ENCODE measurements at regions not wholly inside any gene's neighbourhood (a gene's known extent, or its start where the extent isn't known, plus 50 kb on each side); places are given as distances from the start of the nearest gene placed in this dataset.

DNA sequence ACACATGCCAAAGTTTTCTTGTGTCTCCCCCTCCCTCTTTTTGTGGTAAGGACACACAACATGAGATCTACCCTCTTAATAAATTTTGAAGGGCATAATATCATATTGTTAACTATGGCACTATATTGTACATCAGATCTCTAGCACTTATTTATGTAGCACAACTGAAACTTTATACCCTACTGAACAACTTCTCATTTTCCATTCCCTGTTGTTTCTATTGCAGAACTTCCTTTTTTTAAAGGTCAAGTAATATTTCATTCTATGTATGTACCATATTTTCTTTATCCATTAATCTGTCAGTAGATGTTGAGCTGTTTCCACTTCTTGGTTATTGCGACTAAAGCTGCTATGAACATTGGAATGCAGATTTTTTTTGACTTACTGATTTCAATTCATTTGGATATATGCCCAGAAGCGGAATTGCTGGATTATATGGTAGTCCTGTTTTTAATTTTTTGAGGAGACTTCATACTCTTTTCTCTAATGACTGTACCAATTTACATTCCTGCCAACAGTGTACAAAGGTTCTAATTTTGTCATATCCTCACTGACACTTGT, 305.3 kb downstream of the PRR16 start:
- intact Hi-C loops (cut with DNase I): no loop called here
- TF ChIP-seq POLR2A (IDR thresholded peaks at IDR 0.05): no peak
- TF ChIP-seq, protein P1, sequence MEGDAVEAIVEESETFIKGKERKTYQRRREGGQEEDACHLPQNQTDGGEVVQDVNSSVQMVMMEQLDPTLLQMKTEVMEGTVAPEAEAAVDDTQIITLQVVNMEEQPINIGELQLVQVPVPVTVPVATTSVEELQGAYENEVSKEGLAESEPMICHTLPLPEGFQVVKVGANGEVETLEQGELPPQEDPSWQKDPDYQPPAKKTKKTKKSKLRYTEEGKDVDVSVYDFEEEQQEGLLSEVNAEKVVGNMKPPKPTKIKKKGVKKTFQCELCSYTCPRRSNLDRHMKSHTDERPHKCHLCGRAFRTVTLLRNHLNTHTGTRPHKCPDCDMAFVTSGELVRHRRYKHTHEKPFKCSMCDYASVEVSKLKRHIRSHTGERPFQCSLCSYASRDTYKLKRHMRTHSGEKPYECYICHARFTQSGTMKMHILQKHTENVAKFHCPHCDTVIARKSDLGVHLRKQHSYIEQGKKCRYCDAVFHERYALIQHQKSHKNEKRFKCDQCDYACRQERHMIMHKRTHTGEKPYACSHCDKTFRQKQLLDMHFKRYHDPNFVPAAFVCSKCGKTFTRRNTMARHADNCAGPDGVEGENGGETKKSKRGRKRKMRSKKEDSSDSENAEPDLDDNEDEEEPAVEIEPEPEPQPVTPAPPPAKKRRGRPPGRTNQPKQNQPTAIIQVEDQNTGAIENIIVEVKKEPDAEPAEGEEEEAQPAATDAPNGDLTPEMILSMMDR (IDR thresholded peaks at IDR 0.05): no peak
- 76 to 81% (median 78%) methylated on average over 2 of the region's 2 CpGs for WGBS, 4 donors

DNA sequence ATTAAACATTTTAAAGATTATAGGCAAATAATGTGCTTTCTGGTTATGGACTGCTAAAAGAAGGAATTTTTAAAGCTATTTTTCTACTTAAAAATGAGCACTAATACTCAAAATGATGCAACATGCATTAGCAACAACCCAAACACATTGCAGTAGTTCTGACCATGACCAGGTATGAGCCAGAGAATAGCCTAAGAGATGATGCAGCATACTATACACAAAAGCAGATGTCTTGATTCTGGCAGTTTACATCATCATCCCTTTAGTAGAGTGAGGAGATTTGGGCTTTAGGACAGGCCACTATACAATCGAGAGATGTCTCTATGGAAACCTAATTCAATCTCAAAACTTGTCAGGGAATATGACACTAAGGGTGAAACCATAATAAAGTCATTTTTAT, 307.1 kb downstream of the PRR16 start:
- no peaks in the 10 kb centered on the region for H3K36me3 ChIP-seq
- TF ChIP-seq, protein P1 (IDR thresholded peaks at IDR 0.05): no peak
- no peak for TF ChIP-seq POLR2A (IDR thresholded peaks at IDR 0.05)
- H3K27me3 ChIP-seq: no peaks in the 10 kb centered on the region
- no peak overlapping the region for H3K27ac ChIP-seq
- intact Hi-C loops (cut with DNase I): no loop called here
- DNase-seq (no peak), ATAC-seq (no peak)
- H3K9me3 ChIP-seq: no peaks in the 10 kb centered on the region
- H3K4me3 ChIP-seq: no peak overlapping the region
- H3K4me1 ChIP-seq: no peaks in the 10 kb centered on the region
- 72 to 85% (median 77%) methylated on average over 1 of the region's 1 CpG for WGBS, 4 donors

More for the DNA sequence above, 305.3 kb downstream of the PRR16 start:
- DNase-seq: no peak
- ATAC-seq: no peak
- Histone ChIP-seq H3K36me3 (no peaks in the 10 kb centered on the region), H3K27me3 (no peaks in the 10 kb centered on the region), H3K27ac (no peak overlapping the region), H3K4me3 (no peak overlapping the region), H3K9me3 (no peaks in the 10 kb centered on the region), H3K4me1 (no peaks in the 10 kb centered on the region)

DNA sequence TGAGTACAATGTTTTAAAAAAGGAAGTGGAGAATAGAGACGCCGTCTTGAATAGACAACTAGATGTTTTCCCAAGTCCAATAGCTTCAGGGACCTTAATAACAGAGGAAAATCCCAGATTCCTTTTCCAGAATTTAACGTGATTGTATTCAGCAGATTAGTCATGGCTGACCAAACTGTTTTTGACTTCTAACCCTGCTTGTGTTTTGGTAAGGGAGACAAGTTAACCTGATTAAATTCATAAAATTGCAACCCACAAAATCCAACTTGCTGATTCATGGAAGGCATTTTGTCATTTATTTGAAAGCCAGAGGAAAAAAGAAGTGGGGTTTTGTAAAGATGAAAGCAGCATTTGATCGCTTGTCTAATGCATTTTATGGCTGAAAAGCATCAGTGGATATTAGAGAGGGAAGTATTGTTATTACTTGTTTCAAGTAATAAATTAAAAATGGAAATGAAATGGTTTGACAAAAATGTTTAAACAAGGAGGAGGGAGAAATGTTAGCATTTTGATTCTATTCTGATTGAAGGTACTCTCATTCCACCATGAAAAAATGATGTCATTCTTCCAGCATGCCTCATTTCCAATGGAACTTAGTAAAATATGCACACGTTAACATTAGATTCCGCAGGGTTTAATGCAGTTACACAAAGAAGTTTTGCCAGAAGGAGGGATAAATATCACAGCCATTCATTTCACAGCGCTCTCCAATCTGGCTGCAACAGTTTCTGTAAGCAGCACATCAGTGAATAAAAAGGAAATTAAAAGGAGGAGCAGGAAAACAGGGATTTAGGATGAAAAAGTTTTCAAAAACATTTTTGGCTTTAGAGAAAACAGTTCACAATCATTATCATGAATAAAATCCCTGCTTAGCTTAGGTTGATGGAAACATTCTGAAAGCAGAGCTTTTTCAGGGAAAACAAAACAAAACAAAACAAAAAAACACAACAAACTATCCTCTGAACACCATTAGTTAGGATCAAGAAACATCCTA, 314.7 kb downstream of the PRR16 start:
- DNase-seq (no peak), ATAC-seq (no peak)
- intact Hi-C loops (cut with DNase I): no loop called here
- Histone ChIP-seq H3K36me3 (no peaks in the 10 kb centered on the region), H3K9me3 (no peaks in the 10 kb centered on the region), H3K4me1 (peaks cover 0 to 8% (median 0%) of the 10 kb centered on the region in 12 donors), H3K27ac (no peak overlapping the region), H3K4me3 (no peak overlapping the region), H3K27me3 (no peaks in the 10 kb centered on the region)
- 69 to 76% (median 72%) methylated on average over 7 of the region's 7 CpGs for WGBS, 4 donors
- TF ChIP-seq POLR2A (IDR thresholded peaks at IDR 0.05): no peak
- TF ChIP-seq, protein P1 (IDR thresholded peaks at IDR 0.05): no peak

DNA sequence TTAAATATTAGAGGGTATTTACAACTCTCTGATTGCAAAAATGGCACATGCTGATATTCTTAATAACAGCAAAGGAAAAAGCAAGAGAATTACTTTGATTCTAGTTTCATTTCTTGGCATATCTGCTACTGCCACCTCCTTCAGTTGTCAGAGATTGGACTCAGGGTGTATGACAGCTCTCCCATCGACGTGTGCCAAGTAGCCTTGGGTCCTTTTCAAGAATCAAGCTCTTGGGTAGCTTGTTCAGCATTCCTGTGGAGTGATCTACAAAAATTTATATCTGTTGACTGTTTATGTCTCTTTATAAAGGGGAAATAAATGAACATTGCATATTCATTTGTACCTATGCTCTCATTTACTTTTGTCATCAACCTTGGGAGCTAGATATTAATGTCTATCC, 315.6 kb downstream of the PRR16 start:
- intact Hi-C loops (cut with DNase I): no loop called here
- Histone ChIP-seq H3K9me3 (no peaks in the 10 kb centered on the region), H3K4me1 (peaks cover 0 to 8% (median 0%) of the 10 kb centered on the region in 12 donors), H3K36me3 (no peaks in the 10 kb centered on the region), H3K4me3 (no peak overlapping the region), H3K27me3 (no peaks in the 10 kb centered on the region), H3K27ac (no peak overlapping the region)
- TF ChIP-seq, protein P1 (IDR thresholded peaks at IDR 0.05): no peak
- TF ChIP-seq POLR2A (IDR thresholded peaks at IDR 0.05): no peak
- ATAC-seq: peak in 2 of 4 donors; percentile 51 to 54
- DNase-seq: no peak
- WGBS, 4 donors: 20 to 45% (median 33%) methylated on average over 2 of the region's 2 CpGs

Measured in heart left ventricle (tissue), 16 donors.